Ascending aorta (tissue), 2 donors: ENCODE measurements at regions not wholly inside any gene's neighbourhood (a gene's known extent, or its start where the extent isn't known, plus 50 kb on each side); places are given as distances from the start of the nearest gene placed in this dataset.

Experiments
- DNase-seq, 2 donors: peaks; one replicate each; pipeline ENCODE4 v3.0.0-alpha.2; 2019; ENCODE audit warnings: low spot score in 2 of 2
- H3K27ac ChIP-seq, 2 donors: fragments of 200-600 bp; sonication (generic); one replicate each; pipeline ENCODE4 v1.5.1; 2016 to 2017; ENCODE audit warnings: mild to moderate bottlenecking in 1 of 2
- H3K27me3 ChIP-seq: fragments of 200-600 bp; sonication (generic); one replicate; pipeline ENCODE4 v1.5.1; 2017
- H3K36me3 ChIP-seq, 2 donors: fragments of 200-600 bp; sonication (generic); one replicate each; pipeline ENCODE4 v1.5.1; 2016
- H3K4me1 ChIP-seq, 2 donors: fragments of 200-600 bp; sonication (generic); one replicate each; pipeline ENCODE4 v1.5.1; 2016 to 2017; ENCODE audit warnings: mild to moderate bottlenecking in 1 of 2
- H3K4me3 ChIP-seq, 2 donors: fragments of 200-600 bp; sonication (generic); one replicate each; pipeline ENCODE4 v1.5.1; 2016 to 2017; ENCODE audit warnings: mild to moderate bottlenecking in 1 of 2
- H3K9me3 ChIP-seq, 2 donors: fragments of 200-600 bp; sonication (generic); one replicate each; pipeline ENCODE4 v1.5.1; 2016
- intact Hi-C: fragments of 100-400 bp; cut with DNase I; formaldehyde crosslinking; loops from one replicate; pipeline ENCODE4 v1.15.1; 2023
- TF ChIP-seq, protein P1 (sequence below), 3 experiments: fragments of 200-600 bp in 2 of 3; fragments of 450-650 bp in 1 of 3; sonication (generic) in 2 of 3; IDR thresholded peaks; one replicate each; pipeline ENCODE4 v1.5.1; 2016 to 2019; ENCODE audit warnings: antibody characterized with exemption in 3 of 3, mild to moderate bottlenecking in 1 of 3, moderate library complexity in 1 of 3

DNA sequence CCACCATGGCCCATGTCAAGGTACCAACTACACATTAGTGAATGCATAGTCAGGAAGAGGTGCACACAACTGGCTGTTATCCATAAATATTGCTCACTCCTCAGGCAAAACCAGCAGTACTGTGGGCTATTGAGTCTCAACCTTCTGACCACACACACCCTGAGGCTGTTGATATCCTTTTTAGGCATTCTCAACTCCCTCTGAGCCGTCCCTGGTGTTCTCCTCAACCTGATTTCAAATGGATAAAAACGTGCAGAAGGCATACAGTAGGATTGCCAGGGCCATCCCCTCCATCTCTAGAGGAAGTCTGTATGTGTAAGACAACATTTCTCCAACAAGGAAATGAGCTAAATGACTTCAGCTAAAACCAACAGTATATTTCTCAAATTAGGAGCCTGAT is 98.7 kb upstream of the KLHL13 start:
- Histone ChIP-seq H3K4me3 (no peak overlapping the region), H3K9me3 (no peaks in the 10 kb centered on the region), H3K27me3 (no peaks in the 10 kb centered on the region), H3K27ac (no peak overlapping the region), H3K4me1 (no peaks in the 10 kb centered on the region), H3K36me3 (no peaks in the 10 kb centered on the region)
- intact Hi-C loops: no loop called here
- TF ChIP-seq, protein P1, sequence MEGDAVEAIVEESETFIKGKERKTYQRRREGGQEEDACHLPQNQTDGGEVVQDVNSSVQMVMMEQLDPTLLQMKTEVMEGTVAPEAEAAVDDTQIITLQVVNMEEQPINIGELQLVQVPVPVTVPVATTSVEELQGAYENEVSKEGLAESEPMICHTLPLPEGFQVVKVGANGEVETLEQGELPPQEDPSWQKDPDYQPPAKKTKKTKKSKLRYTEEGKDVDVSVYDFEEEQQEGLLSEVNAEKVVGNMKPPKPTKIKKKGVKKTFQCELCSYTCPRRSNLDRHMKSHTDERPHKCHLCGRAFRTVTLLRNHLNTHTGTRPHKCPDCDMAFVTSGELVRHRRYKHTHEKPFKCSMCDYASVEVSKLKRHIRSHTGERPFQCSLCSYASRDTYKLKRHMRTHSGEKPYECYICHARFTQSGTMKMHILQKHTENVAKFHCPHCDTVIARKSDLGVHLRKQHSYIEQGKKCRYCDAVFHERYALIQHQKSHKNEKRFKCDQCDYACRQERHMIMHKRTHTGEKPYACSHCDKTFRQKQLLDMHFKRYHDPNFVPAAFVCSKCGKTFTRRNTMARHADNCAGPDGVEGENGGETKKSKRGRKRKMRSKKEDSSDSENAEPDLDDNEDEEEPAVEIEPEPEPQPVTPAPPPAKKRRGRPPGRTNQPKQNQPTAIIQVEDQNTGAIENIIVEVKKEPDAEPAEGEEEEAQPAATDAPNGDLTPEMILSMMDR (IDR thresholded peaks at IDR 0.05): no peak
- no peak for DNase-seq

DNA sequence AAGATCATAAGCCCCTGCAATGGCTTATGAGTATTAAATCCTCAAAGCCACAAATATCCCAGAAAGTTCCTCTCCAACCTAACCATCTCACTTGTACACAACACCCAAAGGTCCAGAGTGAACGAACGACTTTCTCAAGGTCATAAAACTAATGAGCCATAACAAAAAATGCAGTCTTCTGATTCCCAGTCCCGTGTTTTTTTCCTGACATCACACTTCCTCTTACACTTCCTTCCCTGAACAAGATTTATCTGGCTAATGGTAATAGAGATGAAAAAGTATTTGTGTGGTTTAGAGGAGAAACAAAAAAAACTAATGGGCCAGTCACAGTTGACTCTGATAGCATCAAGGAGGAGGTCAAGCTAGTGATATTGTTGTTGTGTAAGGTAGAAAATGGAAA is 99.5 kb upstream of the KLHL13 start:
- H3K36me3 ChIP-seq: no peaks in the 10 kb centered on the region
- no peaks in the 10 kb centered on the region for H3K9me3 ChIP-seq
- H3K4me3 ChIP-seq: no peak overlapping the region
- no peak for DNase-seq
- H3K27ac ChIP-seq: no peak overlapping the region
- TF ChIP-seq, protein P1 (IDR thresholded peaks at IDR 0.05): no peak
- intact Hi-C loops: no loop called here
- H3K27me3 ChIP-seq: no peaks in the 10 kb centered on the region
- no peaks in the 10 kb centered on the region for H3K4me1 ChIP-seq

DNA sequence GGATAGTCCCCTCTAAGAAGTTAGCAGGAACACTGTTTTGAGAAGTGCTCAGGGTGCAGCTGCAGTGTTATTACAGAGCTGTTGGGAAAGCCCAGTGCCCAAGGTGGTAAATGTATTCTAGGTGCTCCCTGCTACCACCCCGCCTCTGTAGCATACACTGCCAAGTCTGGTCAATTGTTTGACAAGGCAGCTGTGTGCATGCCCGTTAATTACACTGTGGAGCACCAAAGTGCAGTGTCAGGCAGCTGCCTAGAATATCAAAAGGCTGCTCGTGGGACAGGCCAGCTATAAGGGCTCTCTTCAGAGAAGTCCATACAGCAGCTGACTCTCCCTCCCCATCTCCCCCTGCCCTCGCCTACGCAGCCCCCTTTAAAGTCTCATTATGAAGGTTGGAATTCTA is 99.9 kb upstream of the KLHL13 start:
- intact Hi-C loops: no loop called here
- H3K27ac ChIP-seq: no peak overlapping the region
- H3K9me3 ChIP-seq: no peaks in the 10 kb centered on the region

DNA sequence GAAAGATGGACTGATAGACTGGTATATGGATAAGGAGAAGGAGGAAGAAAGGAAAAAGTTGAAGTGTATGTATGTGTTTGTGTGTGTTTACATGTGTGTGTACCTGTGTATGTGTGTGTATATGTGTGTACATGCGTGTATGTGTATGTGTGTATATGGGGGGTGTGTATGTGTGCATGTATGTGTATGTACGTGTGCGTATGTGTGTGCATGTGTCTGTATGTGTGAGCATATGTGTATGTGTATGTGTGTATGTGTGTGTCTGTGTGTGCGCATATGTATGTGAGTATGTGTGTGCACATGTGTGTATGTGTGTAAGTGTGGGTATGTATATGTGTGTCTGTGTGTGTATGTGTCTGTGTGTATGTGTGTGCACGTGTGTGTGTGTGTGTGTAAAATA is 101.5 kb upstream of the KLHL13 start:
- TF ChIP-seq, protein P1 (IDR thresholded peaks at IDR 0.05): no peak
- no peaks in the 10 kb centered on the region for H3K9me3 ChIP-seq
- intact Hi-C loops: no loop called here
- H3K36me3 ChIP-seq: no peaks in the 10 kb centered on the region
- H3K4me3 ChIP-seq: no peak overlapping the region
- no peak overlapping the region for H3K27ac ChIP-seq
- H3K27me3 ChIP-seq: no peaks in the 10 kb centered on the region
- DNase-seq: no peak
- no peaks in the 10 kb centered on the region for H3K4me1 ChIP-seq

More for the DNA sequence above, 99.9 kb upstream of the KLHL13 start:
- DNase-seq: no peak
- H3K4me3 ChIP-seq: no peak overlapping the region
- H3K4me1 ChIP-seq: no peaks in the 10 kb centered on the region
- H3K27me3 ChIP-seq: no peaks in the 10 kb centered on the region
- H3K36me3 ChIP-seq: no peaks in the 10 kb centered on the region
- TF ChIP-seq, protein P1 (IDR thresholded peaks at IDR 0.05): no peak

DNA sequence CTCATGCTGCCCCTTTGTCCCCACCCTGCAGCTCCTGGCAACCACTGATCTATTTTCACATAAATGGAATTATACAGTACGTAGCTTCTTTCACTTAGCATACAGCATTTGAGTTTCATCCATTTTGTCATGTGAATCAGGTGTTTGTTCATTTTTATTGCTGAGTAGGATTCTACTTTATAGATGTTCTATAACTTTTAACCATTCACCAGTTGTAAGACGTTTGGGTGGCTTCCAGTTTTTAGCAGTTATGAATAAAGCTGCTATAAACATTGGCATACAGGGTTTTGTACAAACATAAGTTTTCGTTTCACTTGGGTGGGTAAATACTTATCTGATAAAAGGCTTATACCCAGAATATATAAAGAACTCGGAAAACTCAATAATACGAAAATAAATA is 102.3 kb upstream of the KLHL13 start:
- no peak for DNase-seq
- Histone ChIP-seq H3K27me3 (no peaks in the 10 kb centered on the region), H3K9me3 (no peaks in the 10 kb centered on the region), H3K4me1 (no peaks in the 10 kb centered on the region), H3K36me3 (no peaks in the 10 kb centered on the region), H3K27ac (no peak overlapping the region), H3K4me3 (no peak overlapping the region)
- TF ChIP-seq, protein P1 (IDR thresholded peaks at IDR 0.05): no peak
- intact Hi-C loops: no loop called here

DNA sequence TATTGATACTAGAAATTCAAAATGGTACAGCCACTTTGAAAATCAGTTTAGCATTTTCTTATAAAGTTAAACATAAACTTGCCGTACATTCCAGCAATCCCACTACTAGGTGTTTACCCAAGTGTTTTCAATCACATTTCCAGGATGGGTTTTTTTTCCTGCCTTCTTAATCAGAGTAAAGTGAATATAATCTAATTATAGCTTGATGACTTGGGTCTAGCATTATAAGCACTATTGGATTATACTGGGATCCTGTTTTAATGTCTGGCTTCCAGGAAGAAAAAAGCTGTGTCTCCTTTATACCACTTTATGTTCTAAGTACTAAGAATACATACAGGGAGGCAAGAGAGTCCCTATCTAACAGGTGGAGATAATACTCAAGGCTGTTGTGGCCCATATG is 103.3 kb upstream of the KLHL13 start:
- H3K4me1 ChIP-seq: no peaks in the 10 kb centered on the region
- no peak for DNase-seq
- no peaks in the 10 kb centered on the region for H3K27me3 ChIP-seq
- no peak overlapping the region for H3K4me3 ChIP-seq
- no peaks in the 10 kb centered on the region for H3K9me3 ChIP-seq
- no peak overlapping the region for H3K27ac ChIP-seq
- intact Hi-C loops: loop anchor here (10.0 kb wide), 1 partner anchor 105 kb away; the partner anchor contains the start of gene KLHL13
- TF ChIP-seq, protein P1 (IDR thresholded peaks at IDR 0.05): no peak
- H3K36me3 ChIP-seq: no peaks in the 10 kb centered on the region
